ENCODE measurements at regions not wholly inside any gene's neighbourhood (a gene's known extent, or its start where the extent isn't known, plus 50 kb on each side); places are given as distances from the start of the nearest gene placed in this dataset.

- no peak for DNase-seq
Measured at GRCh38 chr1:232409584-232409983, 220.3 kb downstream of the SIPA1L2 start.

- no peak for DNase-seq
Measured at GRCh38 chr1:232407120-232407519, 222.8 kb downstream of the SIPA1L2 start.

GRCh38 chr1:232405781-232406180 is 224.2 kb downstream of the SIPA1L2 start:
- DNase-seq: no peak

DNA sequence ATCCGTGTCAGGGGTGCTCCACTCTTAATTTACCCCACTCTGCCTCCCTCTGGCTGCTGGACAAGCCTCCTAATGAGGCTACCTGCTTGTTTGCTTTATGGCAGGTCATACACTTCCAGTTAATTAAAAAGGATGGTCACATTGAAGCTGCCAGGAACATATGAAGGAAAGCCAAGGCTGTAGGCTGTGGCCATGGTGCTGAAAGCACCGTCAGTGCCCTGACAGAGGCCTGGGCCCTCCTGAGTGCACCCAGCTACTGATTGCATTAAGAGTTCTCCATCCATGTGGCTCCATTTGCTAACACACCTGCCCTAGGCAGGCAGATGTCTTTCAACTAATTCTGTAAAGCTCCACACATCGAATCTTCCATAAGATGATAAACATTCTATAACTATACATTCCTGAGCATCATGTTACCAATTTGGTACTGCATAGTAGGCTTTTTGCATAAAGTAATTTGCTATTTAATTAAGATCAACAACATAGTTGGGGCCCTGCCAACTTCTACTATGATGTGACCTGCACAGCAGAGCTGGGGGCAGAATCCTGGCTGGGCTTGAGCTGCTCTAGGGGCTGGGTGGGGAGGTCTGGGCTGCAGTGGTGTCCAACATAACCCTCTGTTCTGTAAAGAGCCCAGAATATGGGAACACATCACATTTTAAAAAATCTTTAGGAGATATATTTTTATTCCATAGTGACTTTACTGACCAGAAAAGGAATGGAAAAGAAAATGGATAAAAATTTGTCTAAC is 224.8 kb downstream of the SIPA1L2 start:
- DNase-seq: no peak

DNA sequence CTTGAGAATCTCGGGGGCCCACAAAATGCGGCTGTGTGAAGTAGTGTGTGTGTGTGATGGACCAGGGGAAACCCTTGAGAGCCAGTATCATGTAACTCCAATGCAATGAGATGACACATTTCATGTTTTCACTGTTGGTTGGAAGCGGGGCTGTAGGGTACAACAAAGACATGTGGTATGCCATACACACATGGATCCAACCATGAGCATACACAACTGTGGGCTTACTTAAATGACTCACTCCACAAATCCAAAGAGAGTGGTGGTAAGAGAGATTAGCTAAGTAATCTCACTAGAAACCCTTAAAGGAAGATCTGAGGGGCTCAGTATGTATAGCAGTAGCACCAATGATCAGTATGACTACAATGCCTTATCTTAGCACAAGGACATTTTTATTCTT is 225.7 kb downstream of the SIPA1L2 start:
- DNase-seq: no peak

- no peak for DNase-seq
Measured at GRCh38 chr1:232403017-232403714, 226.8 kb downstream of the SIPA1L2 start.

DNA sequence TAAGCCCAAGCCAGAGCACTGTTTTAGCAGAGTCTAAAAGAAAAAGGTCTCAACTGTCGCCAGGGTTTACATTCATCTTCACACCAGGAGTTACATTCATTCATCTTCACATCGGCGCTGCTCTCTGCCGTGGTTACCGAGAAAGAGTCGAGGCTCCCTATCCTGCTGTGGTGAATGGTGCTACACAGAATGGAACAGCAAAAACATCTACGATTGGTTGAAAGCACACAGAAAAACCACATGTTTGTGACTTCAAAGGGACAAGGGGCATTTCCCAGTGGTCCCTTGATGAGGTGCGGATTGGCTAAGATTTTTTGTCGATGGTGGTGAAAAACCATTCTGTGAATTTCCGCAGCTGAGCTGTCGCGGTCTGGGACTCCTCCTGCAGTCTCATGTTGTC is 231.1 kb downstream of the SIPA1L2 start:
- no peak for DNase-seq

DNA sequence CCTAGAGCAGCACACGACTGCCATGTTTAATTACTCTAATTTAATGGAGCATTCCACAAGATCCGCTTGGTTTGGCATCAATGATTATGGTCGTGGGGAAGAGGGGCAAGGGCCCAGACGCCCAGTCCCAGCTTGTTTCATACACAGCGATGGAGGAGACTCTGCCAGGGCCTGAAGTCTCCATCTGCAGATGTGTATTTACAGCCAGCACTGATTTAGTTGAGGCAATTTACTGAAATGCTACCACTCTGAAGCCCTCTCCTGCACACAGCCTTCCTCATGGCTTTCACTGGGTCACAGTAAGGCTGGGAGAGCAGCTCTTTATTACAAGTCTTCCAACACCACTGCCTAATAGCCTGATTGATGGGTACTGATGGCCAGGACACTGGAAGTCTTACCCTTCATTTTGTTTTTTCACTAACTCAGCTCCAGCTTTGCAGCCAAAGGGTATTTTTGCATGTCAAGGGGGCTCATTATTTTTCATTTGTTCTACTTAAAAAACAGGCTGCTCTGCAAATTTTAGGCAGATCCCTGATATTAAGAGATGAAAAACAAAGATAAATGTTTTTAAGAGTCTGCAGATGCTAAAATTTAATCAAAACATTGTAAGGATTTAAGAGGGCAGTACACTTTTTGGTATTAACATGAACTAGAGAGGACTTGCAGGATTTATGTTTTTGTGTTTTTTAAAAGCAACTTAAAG is 236.3 kb downstream of the SIPA1L2 start:
- no peak for DNase-seq

- DNase-seq: no peak
Measured at GRCh38 chr1:232393010-232393409, 236.9 kb downstream of the SIPA1L2 start.

GRCh38 chr1:232390590-232390989 is 239.3 kb downstream of the SIPA1L2 start:
- no peak for DNase-seq

DNA sequence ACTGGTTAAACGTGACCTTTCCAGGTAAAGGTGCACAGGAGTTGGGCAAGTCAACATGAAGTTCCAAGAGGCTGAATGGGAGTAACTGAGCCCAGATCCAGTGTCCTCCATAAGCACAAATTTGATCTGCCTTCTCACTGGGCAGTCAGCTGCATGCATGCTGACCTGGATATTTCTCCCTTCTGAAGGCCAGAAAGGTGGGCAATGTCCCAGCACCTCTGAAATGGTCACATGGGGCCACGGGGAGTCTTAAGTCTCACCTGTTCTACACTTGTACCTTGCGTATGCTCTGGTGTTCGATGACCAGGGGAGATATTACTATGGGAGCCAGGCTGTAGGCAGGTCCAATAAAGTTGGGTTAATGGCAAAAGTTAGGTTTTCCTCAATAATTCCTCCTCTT is 240.2 kb downstream of the SIPA1L2 start:
- no peak for DNase-seq

- DNase-seq: no peak
Measured at GRCh38 chr1:232388363-232388762, 241.6 kb downstream of the SIPA1L2 start.

GRCh38 chr1:232386721-232387510 is 243.0 kb downstream of the SIPA1L2 start:
- DNase-seq: no peak

GRCh38 chr1:232386294-232386693 is 243.6 kb downstream of the SIPA1L2 start:
- DNase-seq: no peak

- peak in 3 of 4 experiments; percentile 5 to 24 (median 15) for DNase-seq
Measured at GRCh38 chr1:232385221-232385620, 244.7 kb downstream of the SIPA1L2 start.

- DNase-seq: peak in 1 of 4 experiments; percentile 9
Measured at GRCh38 chr1:232384171-232384883, 245.6 kb downstream of the SIPA1L2 start.

- DNase-seq: no peak
Measured at GRCh38 chr1:232383455-232384123, 246.3 kb downstream of the SIPA1L2 start.

DNA sequence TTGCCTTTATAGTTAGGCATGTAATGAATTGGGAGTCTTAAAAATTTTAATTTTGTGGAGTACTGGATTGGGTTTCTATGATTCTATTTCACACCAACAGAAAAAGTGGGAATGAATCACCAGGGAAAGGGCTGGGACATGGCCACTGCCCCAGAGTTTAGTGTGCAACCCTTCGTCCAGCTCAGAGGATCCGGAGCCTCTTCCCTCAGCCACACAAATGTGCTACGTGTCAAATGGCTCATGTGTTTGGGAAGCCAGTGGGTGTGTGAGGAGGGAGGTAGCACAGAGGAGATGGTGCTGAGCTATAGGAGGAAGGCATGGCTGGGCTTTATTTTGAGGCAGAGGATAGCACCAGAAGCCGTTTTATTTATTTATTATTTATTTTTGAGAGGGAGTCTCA is 247.3 kb downstream of the SIPA1L2 start:
- DNase-seq: no peak

DNA sequence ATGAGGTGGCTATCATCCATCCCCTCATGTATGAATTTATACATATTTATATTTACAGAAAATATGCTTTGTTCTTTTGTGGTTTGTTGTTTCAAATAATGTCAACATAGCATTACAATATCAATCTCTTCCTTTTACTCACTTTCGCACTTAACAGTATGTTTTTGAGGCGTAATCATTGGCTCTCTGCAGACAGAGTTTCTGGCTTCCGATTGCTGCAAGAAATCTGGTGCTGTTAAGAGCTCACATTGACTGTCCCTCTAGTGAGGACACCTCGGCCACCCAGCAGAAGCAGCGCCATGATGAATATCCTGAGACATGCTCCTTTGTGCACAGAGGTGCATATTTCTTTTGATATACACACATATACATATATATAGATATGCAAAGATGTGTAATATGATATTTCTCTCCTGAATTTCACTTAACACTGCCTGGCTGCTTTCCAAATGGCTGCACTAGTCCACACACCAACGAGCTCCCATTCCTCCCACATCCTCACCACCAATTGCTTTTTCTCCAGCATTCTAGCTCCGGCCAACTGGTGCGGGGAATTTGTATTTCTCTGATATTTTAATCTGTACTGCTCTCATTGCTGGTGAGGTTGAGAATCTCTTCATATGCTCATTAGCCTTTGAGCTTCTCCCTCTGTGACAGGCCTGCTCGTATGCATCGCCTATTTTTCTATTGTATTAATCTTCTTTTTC is 248.4 kb downstream of the SIPA1L2 start:
- no peak for DNase-seq

DNA sequence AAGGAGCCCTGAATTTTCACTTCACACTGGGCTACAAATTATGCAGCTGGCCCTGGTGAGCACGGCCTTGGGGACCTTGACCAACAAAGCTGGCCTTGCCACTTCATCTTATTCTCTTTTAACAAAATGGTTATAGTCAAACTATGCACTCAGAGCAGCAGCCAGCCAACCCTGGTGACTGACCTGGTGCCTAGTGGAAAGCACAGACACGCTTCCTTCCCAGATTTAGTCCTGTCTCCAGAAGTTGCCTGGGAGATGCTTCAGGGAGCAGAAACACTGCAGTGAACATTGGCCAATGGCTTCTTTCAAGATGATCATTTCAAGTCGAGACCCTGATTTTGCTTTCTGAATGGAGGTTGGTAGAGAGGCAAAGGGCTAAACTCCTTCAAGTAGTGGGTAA is 249.3 kb downstream of the SIPA1L2 start:
- no peak for DNase-seq

DNA sequence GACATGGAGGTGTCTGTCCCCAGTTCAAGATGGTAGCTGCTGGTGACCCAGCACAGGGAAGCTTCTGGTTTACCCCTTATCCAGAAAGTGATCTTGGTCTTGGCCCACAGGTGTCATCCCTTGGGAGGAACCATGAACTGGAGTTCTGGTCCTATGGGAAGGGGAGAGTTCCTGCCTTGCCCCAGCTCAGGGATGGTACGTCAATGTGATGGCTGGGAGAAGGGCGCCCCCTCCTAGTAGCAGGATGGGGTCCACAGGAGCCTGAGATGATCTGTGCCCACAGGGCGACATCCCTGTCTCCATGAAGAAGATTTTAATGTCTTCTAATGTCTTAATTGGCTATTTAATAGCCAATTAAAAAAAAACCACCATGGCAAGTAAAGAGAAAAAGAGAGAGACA is 249.8 kb downstream of the SIPA1L2 start:
- no peak for DNase-seq
